Natural killer cell (primary cell): ENCODE measurements at regions not wholly inside any gene's neighbourhood (a gene's known extent, or its start where the extent isn't known, plus 50 kb on each side); places are given as distances from the start of the nearest gene placed in this dataset.

Experiments
- ATAC-seq, 3 donors: fragments of 150-1000 bp in 2 of 3; fragments of 200-7000 bp in 1 of 3; cut with Tn5 transposase; 1 replicate in 1 of 3; 2 replicates in 2 of 3; pipeline ENCODE4 v1.10.0; 2021; ENCODE audit warnings: mild to moderate bottlenecking in 2 of 3, moderate library complexity in 2 of 3
- DNase-seq, 2 donors: peaks; one replicate each; pipeline versions ENCODE4 v3.0.0 to v3.0.0-alpha.2; 2013 to 2021; ENCODE audit warnings: mixed read lengths in 1 of 2
- H3K27ac ChIP-seq: one replicate; pipeline ENCODE4 v1.5.1; 2013; ENCODE audit warnings: mild to moderate bottlenecking, low read length
- H3K27me3 ChIP-seq: one replicate; pipeline ENCODE4 v1.6.1; 2013; ENCODE audit warnings: low read length; ENCODE audit not compliant: control insufficient read depth, insufficient read depth
- H3K36me3 ChIP-seq: one replicate; pipeline ENCODE4 v1.6.1; 2013; ENCODE audit warnings: low read length; ENCODE audit not compliant: control insufficient read depth, insufficient read depth
- H3K4me1 ChIP-seq: one replicate; pipeline ENCODE4 v1.6.1; 2013; ENCODE audit warnings: low read length; ENCODE audit not compliant: control insufficient read depth, insufficient read depth
- H3K4me3 ChIP-seq: one replicate; pipeline ENCODE4 v1.5.1; 2013; ENCODE audit warnings: low read length
- H3K9me3 ChIP-seq: one replicate; pipeline ENCODE4 v1.6.1; 2013; ENCODE audit warnings: low read length; ENCODE audit not compliant: control insufficient read depth, insufficient read depth
- H3K27ac Mint-ChIP-seq, 2 donors: one replicate each; pipeline ENCODE4 v1.8.0; 2022; ENCODE audit warnings: mild to moderate bottlenecking in 2 of 2, mixed read lengths in 2 of 2, moderate library complexity in 1 of 2
- H3K27me3 Mint-ChIP-seq, 2 donors: one replicate each; pipeline ENCODE4 v1.8.0; 2022; ENCODE audit warnings: low read depth in 2 of 2, mixed read lengths in 2 of 2
- H3K36me3 Mint-ChIP-seq: one replicate; pipeline ENCODE4 v1.8.0; 2022; ENCODE audit warnings: mixed read lengths
- H3K4me1 Mint-ChIP-seq, 2 donors: one replicate each; pipeline ENCODE4 v1.8.0; 2022; ENCODE audit warnings: mixed read lengths in 2 of 2
- H3K4me3 Mint-ChIP-seq: one replicate; pipeline ENCODE4 v1.8.0; 2022; ENCODE audit warnings: mild to moderate bottlenecking, moderate library complexity, mixed read lengths
- H3K9me3 Mint-ChIP-seq, 2 donors: one replicate each; pipeline ENCODE4 v1.8.0; 2022; ENCODE audit warnings: mixed read lengths in 2 of 2
- CTCF ChIP-seq: fragments of 200-600 bp; IDR thresholded peaks from one replicate; pipeline ENCODE4 v1.8.0; 2022; ENCODE audit warnings: antibody characterized with exemption
- WGBS: methylation state at CpG from one replicate; pipeline ENCODE4 v1.1.7; 2013; ENCODE audit warnings: missing lambda C conversion rate; ENCODE audit not compliant: insufficient coverage; 5-methylcytosine and 5-hydroxymethylcytosine counted together
- intact Hi-C: fragments of 100-400 bp; cut with micrococcal nuclease; formaldehyde crosslinking; loops from one replicate; pipeline ENCODE4 v1.14.2; 2022

DNA sequence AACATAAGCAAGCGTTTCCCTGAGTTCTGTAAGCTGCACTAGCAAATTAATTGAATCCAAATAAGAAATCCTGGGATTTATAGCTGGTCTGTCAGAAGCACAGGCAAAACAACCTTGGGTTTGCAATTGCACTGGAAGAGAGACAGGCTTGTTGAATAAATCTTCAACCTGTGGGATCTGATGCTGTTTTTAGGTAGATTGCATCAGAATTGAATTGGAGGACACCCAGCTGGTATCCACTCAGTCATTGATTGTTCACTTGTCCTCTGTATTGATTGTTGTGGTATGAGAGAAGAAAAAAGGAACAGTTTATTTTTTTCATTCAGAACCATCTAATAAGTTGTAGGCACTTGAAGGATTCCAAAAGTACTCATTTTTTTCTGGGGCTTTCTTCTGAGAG, 497.4 kb downstream of the SIPA1L2 start:
- Mint-ChIP-seq H3K36me3 (no peaks in the 10 kb centered on the region), H3K27me3 (peaks cover 7 to 32% of the 10 kb centered on the region in 2 donors), H3K4me3 (no peak overlapping the region), H3K27ac (no peak overlapping the region), H3K9me3 (no peaks in the 10 kb centered on the region), H3K4me1 (no peaks in the 10 kb centered on the region)
- H3K27ac ChIP-seq: no peak overlapping the region
- DNase-seq (no peak), ATAC-seq (no peak)
- H3K27me3 ChIP-seq: peaks cover 4% of the 10 kb centered on the region
- no peaks in the 10 kb centered on the region for H3K36me3 ChIP-seq
- H3K9me3 ChIP-seq: peaks cover 4% of the 10 kb centered on the region
- no peak overlapping the region for H3K4me3 ChIP-seq
- no peaks in the 10 kb centered on the region for H3K4me1 ChIP-seq
- TF ChIP-seq CTCF: no peak
- WGBS: 65% methylated on average over 1 of the region's 1 CpG
- intact Hi-C loops: no loop called here

DNA sequence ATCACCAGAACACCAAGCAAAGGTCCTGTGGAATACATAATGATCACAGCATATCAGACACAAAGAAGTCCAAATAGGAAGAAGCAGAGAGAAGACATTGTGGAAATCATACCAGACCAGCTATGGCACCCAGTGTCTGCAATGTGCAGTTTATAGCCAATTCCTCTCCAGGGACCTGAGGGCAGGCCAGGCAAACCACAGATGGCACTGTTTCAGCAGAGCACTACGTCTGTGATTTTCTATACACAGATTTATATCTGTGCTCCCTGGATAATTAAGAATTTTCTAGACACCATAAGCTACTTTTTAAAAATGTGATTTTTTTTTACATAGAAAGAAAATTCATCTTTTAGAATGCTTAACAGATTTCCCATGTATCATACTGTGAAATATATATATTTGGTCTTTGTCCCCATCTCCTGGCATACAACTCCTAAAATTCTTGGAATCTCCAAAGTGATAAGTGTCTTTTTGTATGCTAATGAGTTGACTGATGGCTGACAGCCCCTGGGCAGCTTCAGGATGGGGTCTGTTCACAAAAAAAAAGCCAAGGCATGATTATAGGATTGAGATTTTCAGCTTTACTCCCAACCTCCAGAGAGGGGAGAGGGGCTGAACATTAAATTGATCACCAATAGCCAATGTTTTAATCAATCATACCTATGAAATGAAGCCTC, 498.1 kb downstream of the SIPA1L2 start:
- H3K4me1 ChIP-seq: no peaks in the 10 kb centered on the region
- Mint-ChIP-seq H3K27ac (no peak overlapping the region), H3K36me3 (no peaks in the 10 kb centered on the region), H3K4me1 (no peaks in the 10 kb centered on the region), H3K27me3 (peaks cover 10 to 36% of the 10 kb centered on the region in 2 donors), H3K9me3 (no peaks in the 10 kb centered on the region), H3K4me3 (no peak overlapping the region)
- peaks cover 4% of the 10 kb centered on the region for H3K27me3 ChIP-seq
- no peak for ATAC-seq
- no peak overlapping the region for H3K4me3 ChIP-seq
- peaks cover 4% of the 10 kb centered on the region for H3K9me3 ChIP-seq
- TF ChIP-seq CTCF: no peak
- intact Hi-C loops: no loop called here
- WGBS: 50% methylated on average over 1 of the region's 1 CpG
- no peak for DNase-seq
- no peaks in the 10 kb centered on the region for H3K36me3 ChIP-seq
- H3K27ac ChIP-seq: no peak overlapping the region

DNA sequence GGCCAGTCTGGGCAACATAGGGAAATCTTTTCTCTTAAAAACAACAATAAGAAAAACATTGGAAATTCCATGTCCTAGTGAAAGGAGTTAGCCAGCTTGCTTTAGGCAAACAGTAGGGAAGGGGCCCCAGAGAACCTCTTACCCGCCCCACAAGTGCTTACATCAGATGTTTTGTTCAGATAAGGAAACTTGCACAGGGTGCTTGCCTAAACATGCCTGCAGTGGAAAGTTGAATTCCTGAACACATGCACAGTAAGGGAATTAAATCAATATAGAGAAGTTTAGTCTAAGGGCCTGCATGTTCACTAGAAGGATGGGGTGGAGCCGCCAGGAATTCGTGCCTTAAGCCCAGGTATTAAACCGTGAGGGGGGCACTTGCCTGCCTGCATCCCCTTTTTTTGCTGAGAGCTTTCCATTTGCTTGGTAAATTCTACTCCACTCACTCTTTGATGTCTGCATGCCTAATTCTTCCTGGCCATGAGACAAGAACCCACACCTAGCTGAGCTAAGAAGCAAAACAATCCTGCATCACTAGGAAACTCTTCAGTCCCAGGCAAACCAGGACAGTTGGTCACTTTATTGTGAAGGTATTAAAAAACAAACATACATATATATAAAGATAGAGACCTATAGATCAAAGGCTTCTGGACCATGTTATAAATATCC, 499.0 kb downstream of the SIPA1L2 start:
- H3K9me3 ChIP-seq: peaks cover 4% of the 10 kb centered on the region
- peaks cover 4% of the 10 kb centered on the region for H3K27me3 ChIP-seq
- H3K27me3 Mint-ChIP-seq: peaks cover 15 to 43% of the 10 kb centered on the region in 2 donors
- intact Hi-C loops: no loop called here
- H3K36me3 Mint-ChIP-seq: no peaks in the 10 kb centered on the region
- H3K4me3 ChIP-seq: no peak overlapping the region
- no peak overlapping the region for H3K27ac Mint-ChIP-seq
- no peak for ATAC-seq
- 73% methylated on average over 4 of the region's 4 CpGs for WGBS
- TF ChIP-seq CTCF: no peak
- no peaks in the 10 kb centered on the region for H3K4me1 Mint-ChIP-seq
- no peaks in the 10 kb centered on the region for H3K9me3 Mint-ChIP-seq
- no peak overlapping the region for H3K4me3 Mint-ChIP-seq
- no peaks in the 10 kb centered on the region for H3K36me3 ChIP-seq
- no peak overlapping the region for H3K27ac ChIP-seq
- no peak for DNase-seq
- H3K4me1 ChIP-seq: no peaks in the 10 kb centered on the region
